ENCODE measurements at regions not wholly inside any gene's neighbourhood (a gene's known extent, or its start where the extent isn't known, plus 50 kb on each side); places are given as distances from the start of the nearest gene placed in this dataset.

DNA sequence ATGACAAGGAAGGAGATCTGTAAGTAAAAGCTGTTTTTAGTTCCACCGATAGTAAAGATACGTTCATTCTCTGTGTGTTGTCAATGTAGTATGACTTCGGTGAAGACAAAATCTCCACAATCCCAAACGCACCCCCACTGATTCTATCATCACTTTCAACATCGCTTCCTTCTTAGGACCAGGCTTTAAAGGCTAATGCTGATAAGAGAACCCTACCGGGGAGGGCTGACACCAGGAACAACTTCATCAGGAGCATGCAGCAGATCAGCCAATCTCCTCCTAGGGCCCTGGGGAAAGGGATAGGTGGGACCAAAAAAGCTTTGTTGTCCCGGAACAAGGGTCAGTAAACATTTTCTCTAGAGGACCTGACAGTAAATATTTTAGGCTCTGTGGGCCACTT, 334.1 kb downstream of the VPS13C start:
- Histone ChIP-seq H2AFZ (ENCODE audit: low read depth, low read length, poor library complexity, severe bottlenecking) (no peak overlapping the region), H3K4me3 (replicated peaks in 1 of 2; ENCODE audit: low read depth in 1 of 2, low read length in 2 of 2) (no peak overlapping the region), H3K36me3 (ENCODE audit: control insufficient read depth in 1 of 2, insufficient read depth in 2 of 2, low read length in 2 of 2) (no peaks in the 10 kb centered on the region), H3K4me1 (ENCODE audit: control insufficient read depth in 1 of 2, insufficient read depth in 2 of 2, low read length in 2 of 2) (no peaks in the 10 kb centered on the region), H3K27me3 (ENCODE audit: insufficient read depth, low read length) (peaks cover 23% of the 10 kb centered on the region), H3K79me2 (ENCODE audit: insufficient read depth, low read length) (no peaks in the 10 kb centered on the region), H4K20me1 (ENCODE audit: insufficient read depth) (no peaks in the 10 kb centered on the region), H3K4me2 (ENCODE audit: low read length) (no peak overlapping the region), H3K9me3 (ENCODE audit: control insufficient read depth in 1 of 2, insufficient read depth in 1 of 2, low read depth in 1 of 2, low read length in 2 of 2) (no peaks in the 10 kb centered on the region), H3K27ac (ENCODE audit: low read depth, low read length) (no peak overlapping the region), H3K9ac (ENCODE audit: low read length) (no peak overlapping the region), H3K9me2 (ENCODE audit: insufficient read depth) (no peaks in the 10 kb centered on the region)
- BruUV-seq (replicated peaks): no TSS peak
- no peak for DNase-seq (ENCODE audit: low read depth, low spot score)
- no peak for ATAC-seq
- CTCF ChIA-PET: no interaction called here
- intact Hi-C loops (cut with micrococcal nuclease): no loop called here
- TF ChIP-seq TCF7L2 (IDR thresholded peaks at IDR 0.05; ENCODE audit: borderline replicate concordance, extremely low read depth, insufficient read depth, insufficient read length) (no peak), EGR1 (IDR thresholded peaks at IDR 0.05; ENCODE audit: low read depth) (no peak), ZFX (IDR thresholded peaks at IDR 0.05) (no peak), RAD21 (IDR thresholded peaks at IDR 0.05; ENCODE audit: low read depth) (no peak), POLR2AphosphoS5 (IDR thresholded peaks at IDR 0.05; ENCODE audit: low read depth, low read length) (no peak), YY1 (IDR thresholded peaks at IDR 0.05; ENCODE audit: extremely low read depth, insufficient replicate concordance, low read depth, low read length) (no peak), SIN3A (IDR thresholded peaks at IDR 0.05; ENCODE audit: low read depth) (no peak), REST (IDR thresholded peaks at IDR 0.05; ENCODE audit: low read depth) (no peak)
- RAD21 ChIA-PET (ENCODE audit: low non-redundant PET in 1 of 2, low total read pairs in 2 of 2, uncharacterized antibody in 2 of 2, unreplicated experiment in 2 of 2): no interaction called here
- POLR2A ChIA-PET: no interaction called here
